DND-41 (cell line): ENCODE measurements at regions not wholly inside any gene's neighbourhood (a gene's known extent, or its start where the extent isn't known, plus 50 kb on each side); places are given as distances from the start of the nearest gene placed in this dataset.

Experiments used
- EZH2 ChIP-seq: IDR thresholded peaks from 3 replicates; pipeline ENCODE4 v1.6.1; 2012; ENCODE audit warnings: borderline replicate concordance, low read depth, mild to moderate bottlenecking, moderate library complexity, low read length, inconsistent platforms; ENCODE audit not compliant: severe bottlenecking
- TF ChIP-seq, protein P1 (sequence below): IDR thresholded peaks from 2 replicates; pipeline ENCODE4 v1.5.1; 2012; ENCODE audit warnings: borderline replicate concordance, low read length, moderate library complexity, mild to moderate bottlenecking; ENCODE audit not compliant: poor library complexity, severe bottlenecking; ENCODE audit errors: extremely low read depth

DNA sequence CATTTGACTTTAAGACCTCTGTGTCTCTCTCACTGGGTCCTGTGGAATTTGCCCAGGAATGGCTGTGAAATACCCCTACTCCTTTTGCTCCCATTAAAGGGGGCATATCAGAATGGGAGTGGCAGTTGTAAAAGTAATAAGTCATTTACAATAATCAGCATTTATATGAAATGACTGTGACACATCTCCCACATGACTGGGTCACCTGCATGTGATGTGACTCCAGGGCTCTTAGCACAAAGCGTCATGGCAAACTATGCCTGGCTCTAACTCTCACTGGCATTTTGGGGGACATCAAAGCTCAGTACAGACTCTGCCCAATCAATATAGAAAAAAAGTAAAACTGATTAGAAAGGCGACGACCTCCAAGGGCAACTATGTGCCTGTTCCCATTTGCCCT, 157.6 kb downstream of the RPS24 start:
- TF ChIP-seq, protein P1, sequence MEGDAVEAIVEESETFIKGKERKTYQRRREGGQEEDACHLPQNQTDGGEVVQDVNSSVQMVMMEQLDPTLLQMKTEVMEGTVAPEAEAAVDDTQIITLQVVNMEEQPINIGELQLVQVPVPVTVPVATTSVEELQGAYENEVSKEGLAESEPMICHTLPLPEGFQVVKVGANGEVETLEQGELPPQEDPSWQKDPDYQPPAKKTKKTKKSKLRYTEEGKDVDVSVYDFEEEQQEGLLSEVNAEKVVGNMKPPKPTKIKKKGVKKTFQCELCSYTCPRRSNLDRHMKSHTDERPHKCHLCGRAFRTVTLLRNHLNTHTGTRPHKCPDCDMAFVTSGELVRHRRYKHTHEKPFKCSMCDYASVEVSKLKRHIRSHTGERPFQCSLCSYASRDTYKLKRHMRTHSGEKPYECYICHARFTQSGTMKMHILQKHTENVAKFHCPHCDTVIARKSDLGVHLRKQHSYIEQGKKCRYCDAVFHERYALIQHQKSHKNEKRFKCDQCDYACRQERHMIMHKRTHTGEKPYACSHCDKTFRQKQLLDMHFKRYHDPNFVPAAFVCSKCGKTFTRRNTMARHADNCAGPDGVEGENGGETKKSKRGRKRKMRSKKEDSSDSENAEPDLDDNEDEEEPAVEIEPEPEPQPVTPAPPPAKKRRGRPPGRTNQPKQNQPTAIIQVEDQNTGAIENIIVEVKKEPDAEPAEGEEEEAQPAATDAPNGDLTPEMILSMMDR: no peak
- no peak for TF ChIP-seq EZH2
